ENCODE measurements at regions not wholly inside any gene's neighbourhood (a gene's known extent, or its start where the extent isn't known, plus 50 kb on each side); places are given as distances from the start of the nearest gene placed in this dataset.
"Not testable (repeated sequence)": the region's sequence is repeated elsewhere in the genome, so short reads cannot be mapped to it uniquely, and the experiment has no call there.

- TF ChIP-seq, protein P1, sequence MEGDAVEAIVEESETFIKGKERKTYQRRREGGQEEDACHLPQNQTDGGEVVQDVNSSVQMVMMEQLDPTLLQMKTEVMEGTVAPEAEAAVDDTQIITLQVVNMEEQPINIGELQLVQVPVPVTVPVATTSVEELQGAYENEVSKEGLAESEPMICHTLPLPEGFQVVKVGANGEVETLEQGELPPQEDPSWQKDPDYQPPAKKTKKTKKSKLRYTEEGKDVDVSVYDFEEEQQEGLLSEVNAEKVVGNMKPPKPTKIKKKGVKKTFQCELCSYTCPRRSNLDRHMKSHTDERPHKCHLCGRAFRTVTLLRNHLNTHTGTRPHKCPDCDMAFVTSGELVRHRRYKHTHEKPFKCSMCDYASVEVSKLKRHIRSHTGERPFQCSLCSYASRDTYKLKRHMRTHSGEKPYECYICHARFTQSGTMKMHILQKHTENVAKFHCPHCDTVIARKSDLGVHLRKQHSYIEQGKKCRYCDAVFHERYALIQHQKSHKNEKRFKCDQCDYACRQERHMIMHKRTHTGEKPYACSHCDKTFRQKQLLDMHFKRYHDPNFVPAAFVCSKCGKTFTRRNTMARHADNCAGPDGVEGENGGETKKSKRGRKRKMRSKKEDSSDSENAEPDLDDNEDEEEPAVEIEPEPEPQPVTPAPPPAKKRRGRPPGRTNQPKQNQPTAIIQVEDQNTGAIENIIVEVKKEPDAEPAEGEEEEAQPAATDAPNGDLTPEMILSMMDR (IDR thresholded peaks at IDR 0.05) = not testable (repeated sequence)
- TF ChIP-seq POLR2A (IDR thresholded peaks at IDR 0.05) = not testable (repeated sequence)
Measured at GRCh38 chr2:89195636-89196251, 504.3 kb downstream of the RPIA start.
